HepG2 (cell line): ENCODE measurements at regions not wholly inside any gene's neighbourhood (a gene's known extent, or its start where the extent isn't known, plus 50 kb on each side); places are given as distances from the start of the nearest gene placed in this dataset.

Experiments
- ATAC-seq: fragments of 200-7000 bp; cut with Tn5 transposase; 3 replicates; pipeline ENCODE4 v1.9.1; 2020; ENCODE audit warnings: mild to moderate bottlenecking, moderate library complexity
- BruUV-seq: library from RNA; stranded (reverse); fragments of 400-500 nt; replicated peaks from 2 replicates; lab custom pipeline; 2021; lab: Mats Ljungman, UMichigan
- CTCF ChIA-PET: fragments of 300-600 bp; formaldehyde crosslinking; extraction: SDS; loops from one replicate; lab custom pipeline; 2021; ENCODE audit warnings: low total read pairs, inconsistent platforms, low intra/inter-chr PET ratio; lab: Yijun Ruan, JAX
- POLR2A ChIA-PET: fragments of 350-600 bp; sonication (Branson Sonifier 250); formaldehyde crosslinking; loops from one replicate; lab custom pipeline; 2020; ENCODE audit warnings: antibody characterized with exemption, inconsistent platforms; lab: Yijun Ruan, JAX
- DNase-seq: peaks from one replicate; pipeline ENCODE4 v3.0.0-alpha.2; 2015; ENCODE audit warnings: low spot score
- FAIRE-seq: peaks from 3 replicates; lab custom pipeline; 2011; peaks lifted over from hg19 to GRCh38; lab: Jason Lieb, UNC
- H2AFZ ChIP-seq: one replicate; pipeline ENCODE4 v1.6.1; 2011; ENCODE audit warnings: low read length, inconsistent platforms
- H3K27ac ChIP-seq: fragments of 300-600 bp; 3 replicates; pipeline ENCODE4 v1.8.0; 2011; ENCODE audit warnings: mixed run types, mild to moderate bottlenecking, mixed read lengths, low read length, inconsistent platforms; ENCODE audit not compliant: insufficient read depth; ENCODE audit errors: extremely low read length
- H3K27me3 ChIP-seq, 2 experiments: fragments of 200-600 bp in 1 of 2; 2 replicates in 1 of 2; 3 replicates in 1 of 2; pipeline versions ENCODE4 v1.6.0 to v1.8.0; 2011; ENCODE audit warnings: low read length in 2 of 2, mild to moderate bottlenecking in 2 of 2, moderate library complexity in 2 of 2, inconsistent platforms in 1 of 2; ENCODE audit not compliant: insufficient read depth in 2 of 2, control insufficient read depth in 1 of 2
- H3K36me3 ChIP-seq, 2 experiments: fragments of 200-600 bp in 1 of 2; replicated peaks in 1 of 2; 2 replicates in 1 of 2; 3 replicates in 1 of 2; pipeline versions ENCODE4 v1.5.1 to v1.8.0; 2011; ENCODE audit warnings: low read length in 2 of 2, inconsistent platforms in 1 of 2; ENCODE audit not compliant: insufficient read depth in 2 of 2, control insufficient read depth in 1 of 2
- H3K4me1 ChIP-seq: 2 replicates; pipeline ENCODE4 v1.5.1; 2012; ENCODE audit warnings: low read length, inconsistent platforms; ENCODE audit not compliant: insufficient read depth
- H3K4me2 ChIP-seq: 2 replicates; pipeline ENCODE4 v1.6.0; 2011; ENCODE audit warnings: low read depth, low read length, inconsistent platforms
- H3K4me3 ChIP-seq, 3 experiments: fragments of 200-600 bp in 1 of 3; sonication (generic), shearing (Covaris generic) in 1 of 3; replicated peaks in 1 of 3; 2 replicates each; pipeline ENCODE4 v1.5.1; 2011 to 2016; ENCODE audit warnings: low read length in 3 of 3, inconsistent platforms in 2 of 3, low read depth in 2 of 3, mild to moderate bottlenecking in 2 of 3, control low read depth in 1 of 3, mixed read lengths in 1 of 3; ENCODE audit not compliant: insufficient read depth in 1 of 3
- H3K79me2 ChIP-seq: one replicate; pipeline ENCODE4 v1.6.1; 2011; ENCODE audit warnings: low read length, inconsistent platforms; ENCODE audit not compliant: insufficient read depth
- H3K9ac ChIP-seq: 2 replicates; pipeline ENCODE4 v1.6.0; 2011; ENCODE audit warnings: mild to moderate bottlenecking, low read depth, low read length, inconsistent platforms; ENCODE audit not compliant: insufficient read depth
- H3K9me3 ChIP-seq: 2 replicates; pipeline ENCODE4 v1.5.1; 2012; ENCODE audit warnings: mild to moderate bottlenecking, low read length
- H4K20me1 ChIP-seq: 2 replicates; pipeline ENCODE4 v1.6.0; 2011; ENCODE audit warnings: inconsistent platforms, mild to moderate bottlenecking, low read length, moderate library complexity; ENCODE audit not compliant: insufficient read depth
- NFE2L2 ChIP-seq: fragments of 150-350 bp; IDR thresholded peaks from 2 replicates; pipeline ENCODE4 v1.6.1; 2014; ENCODE audit warnings: low read length
- SALL1 ChIP-seq: sonication (generic); formaldehyde crosslinking; IDR thresholded peaks from 2 replicates; pipeline ENCODE4 v1.8.0; 2022; ENCODE audit warnings: mild to moderate bottlenecking, missing genetic modification reagents
- TOE1 ChIP-seq: sonication (generic); formaldehyde crosslinking; IDR thresholded peaks from 2 replicates; pipeline ENCODE4 v1.4.0; 2020; ENCODE audit warnings: mild to moderate bottlenecking, missing genetic modification reagents
- ZNF124 ChIP-seq: sonication (generic); formaldehyde crosslinking; IDR thresholded peaks from 2 replicates; pipeline ENCODE4 v1.4.0; 2020; ENCODE audit warnings: missing genetic modification reagents
- ZNF17 ChIP-seq: sonication (generic); formaldehyde crosslinking; IDR thresholded peaks from 2 replicates; pipeline ENCODE4 v1.5.0; 2020; ENCODE audit warnings: mild to moderate bottlenecking, missing genetic modification reagents
- ZNF781 ChIP-seq: sonication (generic); formaldehyde crosslinking; IDR thresholded peaks from 2 replicates; pipeline ENCODE4 v1.5.1; 2020; ENCODE audit warnings: borderline replicate concordance, mild to moderate bottlenecking, missing genetic modification reagents; ENCODE audit errors: not compliant biosample characterization
- WGBS: methylation state at CpG from one replicate; pipeline ENCODE4 v1.1.6; 2017; ENCODE audit warnings: low lambda C conversion rate; 5-methylcytosine and 5-hydroxymethylcytosine counted together
- in situ Hi-C: cut with HindIII; loops from 2 replicates; pipeline ENCODE4 v1.10.0; 2017; ENCODE audit warnings: low pct_unique_long_range_greater_than_20kb; ENCODE audit not compliant: extremely low pct_ligation_motif_present
- intact Hi-C: fragments of 100-400 bp; cut with micrococcal nuclease; formaldehyde crosslinking; loops from one replicate; pipeline ENCODE4 v1.10.0; 2022; ENCODE audit not compliant: unreplicated experiment

DNA sequence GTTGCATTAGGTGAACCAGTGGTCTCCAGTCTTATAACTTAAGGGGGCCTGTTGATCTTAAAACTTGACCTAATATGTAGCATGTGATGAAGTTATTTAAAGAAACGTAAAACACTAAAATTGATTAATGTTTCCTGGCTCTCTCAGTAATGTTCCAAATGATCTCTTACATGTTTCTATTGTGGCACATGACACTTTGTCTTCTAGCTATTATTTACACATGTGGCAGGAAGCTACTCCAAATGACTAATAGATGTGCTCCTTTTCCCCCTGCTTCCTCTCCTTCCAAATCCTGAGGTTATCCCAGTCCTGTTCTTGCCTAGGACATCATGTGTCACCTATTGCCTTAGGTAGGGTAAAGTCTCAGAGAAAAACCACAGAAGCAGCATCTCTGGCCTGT lies 89.4 kb downstream of the FAS start:
- no peak overlapping the region for H2AFZ ChIP-seq
- FAIRE-seq (no peak), DNase-seq (no peak), ATAC-seq (no peak)
- intact Hi-C loops = no loop called here
- no peaks in the 10 kb centered on the region for H4K20me1 ChIP-seq
- no peaks in the 10 kb centered on the region for H3K79me2 ChIP-seq
- no peaks in the 10 kb centered on the region for H3K4me1 ChIP-seq
- in situ Hi-C loops = no loop called here
- no peak overlapping the region for H3K4me2 ChIP-seq
- H3K27me3 ChIP-seq = peaks cover 0 to 1% of the 10 kb centered on the region in 2 experiments; a peak in 1 of 5 replicates
- no TSS peak for BruUV-seq
- no peaks in the 10 kb centered on the region for H3K36me3 ChIP-seq
- no peak overlapping the region for H3K27ac ChIP-seq
- no peak overlapping the region for H3K4me3 ChIP-seq
- no peaks in the 10 kb centered on the region for H3K9me3 ChIP-seq
- CTCF ChIA-PET = no interaction called here
- 0% methylated on average over 1 of the region's 1 CpG for WGBS
- H3K9ac ChIP-seq = no peak overlapping the region
- TF ChIP-seq ZNF17 (CRISPR knock-in tag) (no peak), TOE1 (CRISPR knock-in tag) (no peak), SALL1 (CRISPR knock-in tag) (no peak), ZNF124 (CRISPR knock-in tag) (no peak), ZNF781 (CRISPR knock-in tag) (no peak)
- TF ChIP-seq, all 625 proteins: peak for 0
- POLR2A ChIA-PET = no interaction called here

GRCh38 chr10:89078724-89079672 lies 88.4 kb downstream of the FAS start:
- peaks cover 0 to 1% of the 10 kb centered on the region in 2 experiments; a peak in 1 of 5 replicates for H3K27me3 ChIP-seq
- POLR2A ChIA-PET = no interaction called here
- H3K4me1 ChIP-seq = no peaks in the 10 kb centered on the region
- BruUV-seq = no TSS peak
- no peaks in the 10 kb centered on the region for H3K36me3 ChIP-seq
- TF ChIP-seq SALL1 (CRISPR knock-in tag) (no peak), NFE2L2 (peak; percentile 53; the same call in 1 of the 2 replicates)
- TF ChIP-seq, all 625 proteins: peak for 1
- no peak for DNase-seq
- Histone ChIP-seq H3K27ac (no peak overlapping the region), H3K4me3 (no peak overlapping the region), H3K79me2 (no peaks in the 10 kb centered on the region), H2AFZ (no peak overlapping the region), H3K9ac (no peak overlapping the region), H3K9me3 (no peaks in the 10 kb centered on the region), H3K4me2 (no peak overlapping the region), H4K20me1 (no peaks in the 10 kb centered on the region)
- WGBS = 5% methylated on average over 9 of the region's 9 CpGs
- no peak for ATAC-seq
- no peak for FAIRE-seq
- CTCF ChIA-PET = no interaction called here
- in situ Hi-C loops (no loop called here), intact Hi-C loops (no loop called here)
